ENCODE measurements at regions not wholly inside any gene's neighbourhood (a gene's known extent, or its start where the extent isn't known, plus 50 kb on each side); places are given as distances from the start of the nearest gene placed in this dataset.
A peak's percentile ranks its signal among the peaks of the same experiment; 100 is the strongest.

GRCh38 chr1:215466361-215466760 is 100.7 kb upstream of the KCTD3 start:
- no peak for DNase-seq

GRCh38 chr1:215471463-215471862 is 95.6 kb upstream of the KCTD3 start:
- DNase-seq = no peak

DNA sequence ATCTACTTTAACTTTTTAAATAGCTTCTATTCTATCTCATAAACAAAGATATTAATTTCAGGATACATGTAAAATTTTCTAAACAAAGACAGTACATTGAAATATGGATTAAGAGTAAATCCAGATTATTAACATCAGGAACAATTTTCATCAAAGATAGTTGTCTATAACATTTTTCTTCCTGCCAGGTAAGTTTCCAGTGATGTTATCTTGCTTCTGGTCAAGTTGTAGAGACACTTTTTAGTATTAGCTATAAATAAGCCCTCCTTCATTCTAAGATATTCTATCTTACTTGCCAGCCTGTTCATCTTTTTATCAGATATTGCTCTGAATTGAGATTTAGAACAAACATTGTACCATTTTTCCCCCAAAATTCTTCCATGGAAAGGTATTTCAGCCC is 94.4 kb upstream of the KCTD3 start:
- DNase-seq = no peak

- DNase-seq = no peak
Measured at GRCh38 chr1:215473943-215474342, 93.2 kb upstream of the KCTD3 start.

DNA sequence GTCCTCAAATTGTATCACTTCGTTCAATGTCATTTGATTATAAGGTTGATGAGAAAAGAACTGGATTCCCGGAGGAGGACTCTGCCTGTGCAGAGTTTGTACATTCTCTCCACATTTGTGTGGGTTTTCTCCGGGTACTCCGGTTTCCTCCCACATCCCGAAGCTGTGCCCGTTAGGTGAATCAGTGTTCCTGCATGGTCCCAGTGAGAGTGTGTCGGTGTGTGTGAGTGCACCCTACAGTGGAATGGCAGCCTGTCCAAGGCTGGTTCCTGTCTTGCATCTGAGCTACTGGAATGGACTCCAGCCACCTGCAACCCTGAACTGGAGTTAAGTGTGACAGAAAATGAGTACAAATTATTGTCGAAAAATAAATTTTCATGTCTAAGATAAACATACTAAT is 92.2 kb upstream of the KCTD3 start:
- DNase-seq = no peak

- DNase-seq = no peak
Measured at GRCh38 chr1:215475796-215476481, 91.2 kb upstream of the KCTD3 start.

DNA sequence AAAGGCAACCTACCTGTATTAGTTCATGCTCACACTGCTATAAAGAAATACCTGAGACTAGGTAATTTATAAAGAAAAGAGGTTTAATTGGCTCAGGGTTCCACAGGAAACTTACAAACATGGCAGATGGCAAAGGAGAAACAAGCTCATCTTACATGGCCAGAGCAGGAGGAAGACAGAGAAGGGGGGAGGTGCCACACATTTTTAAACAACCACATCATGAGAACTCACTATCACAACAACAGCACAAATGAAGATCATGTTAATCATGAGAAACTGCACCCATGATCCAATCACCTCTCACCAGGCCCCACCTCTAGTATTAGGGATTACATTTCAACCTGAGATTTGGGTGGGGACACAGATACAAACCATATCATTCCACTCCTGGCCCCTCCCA is 90.6 kb upstream of the KCTD3 start:
- DNase-seq = no peak

- no peak for DNase-seq
Measured at GRCh38 chr1:215477632-215478031, 89.5 kb upstream of the KCTD3 start.

DNA sequence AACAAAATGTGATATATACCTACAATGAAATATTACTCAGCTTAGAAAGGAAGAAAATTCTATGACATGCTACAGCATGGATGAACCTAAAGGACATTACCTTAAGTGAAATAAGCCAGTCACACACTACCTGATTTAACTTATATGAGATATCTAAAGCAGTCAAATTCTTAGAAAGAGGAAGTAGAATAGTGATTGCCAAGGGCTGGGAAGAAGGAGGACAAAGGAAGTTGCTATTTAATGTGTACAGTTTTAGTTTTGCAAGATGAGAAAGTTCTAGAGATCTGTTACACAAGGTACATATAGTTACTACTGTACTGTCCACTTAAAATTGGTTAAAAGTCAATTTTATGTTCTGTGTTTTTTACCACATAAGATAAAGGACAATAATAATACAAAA is 87.5 kb upstream of the KCTD3 start:
- DNase-seq = no peak

GRCh38 chr1:215482079-215482478 is 85.0 kb upstream of the KCTD3 start:
- no peak for DNase-seq

GRCh38 chr1:215484171-215484939 is 82.7 kb upstream of the KCTD3 start:
- DNase-seq = no peak

GRCh38 chr1:215487466-215487865 is 79.6 kb upstream of the KCTD3 start:
- DNase-seq = no peak

DNA sequence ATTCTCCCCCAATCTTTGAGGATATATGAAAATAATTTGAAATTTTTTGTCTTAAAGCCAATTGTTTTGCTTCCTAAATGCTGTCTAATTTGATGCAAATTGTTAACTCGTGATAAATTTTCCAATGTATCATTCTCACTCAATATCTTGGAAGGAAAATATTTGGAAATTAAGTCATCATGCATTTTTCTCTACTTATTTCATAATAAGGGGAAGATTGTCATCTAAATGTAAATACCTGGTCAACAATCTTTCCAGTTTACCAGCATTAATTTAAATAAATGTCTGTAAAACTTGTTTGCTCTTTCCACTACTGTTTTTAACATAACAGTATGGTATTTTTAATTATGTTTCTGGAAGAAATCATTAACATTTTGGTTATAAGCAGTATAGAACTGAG is 78.3 kb upstream of the KCTD3 start:
- DNase-seq = no peak

- DNase-seq = no peak
Measured at GRCh38 chr1:215489771-215490565, 77.1 kb upstream of the KCTD3 start.

- DNase-seq = peak; percentile 58
Measured at GRCh38 chr1:215497528-215497927, 69.6 kb upstream of the KCTD3 start.

- DNase-seq = no peak
Measured at GRCh38 chr1:215501496-215501895, 65.6 kb upstream of the KCTD3 start.

GRCh38 chr1:215502081-215502480 is 65.0 kb upstream of the KCTD3 start:
- DNase-seq = no peak

GRCh38 chr1:215507119-215507518 is 60.0 kb upstream of the KCTD3 start:
- DNase-seq = no peak

DNA sequence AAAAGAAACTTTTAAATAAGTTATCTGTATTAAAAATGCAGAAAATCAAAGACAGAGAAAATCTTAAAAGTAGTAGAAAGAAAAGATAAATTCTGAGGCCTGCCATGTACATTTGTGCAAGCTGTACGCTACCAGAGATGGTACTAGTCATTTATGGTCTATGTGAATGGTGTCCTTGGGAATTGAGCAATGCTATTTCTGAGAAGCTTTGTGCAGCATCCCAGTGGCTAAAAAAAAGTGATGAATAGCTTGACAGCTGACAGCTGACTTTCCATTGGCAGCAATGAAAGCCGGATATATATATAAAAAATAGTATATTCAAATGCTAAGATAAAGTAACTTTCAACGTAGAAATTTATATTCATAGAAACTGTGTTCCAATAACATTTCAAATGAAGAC is 58.8 kb upstream of the KCTD3 start:
- DNase-seq = no peak
